ENCODE measurements at regions not wholly inside any gene's neighbourhood (a gene's known extent, or its start where the extent isn't known, plus 50 kb on each side); places are given as distances from the start of the nearest gene placed in this dataset.

DNA sequence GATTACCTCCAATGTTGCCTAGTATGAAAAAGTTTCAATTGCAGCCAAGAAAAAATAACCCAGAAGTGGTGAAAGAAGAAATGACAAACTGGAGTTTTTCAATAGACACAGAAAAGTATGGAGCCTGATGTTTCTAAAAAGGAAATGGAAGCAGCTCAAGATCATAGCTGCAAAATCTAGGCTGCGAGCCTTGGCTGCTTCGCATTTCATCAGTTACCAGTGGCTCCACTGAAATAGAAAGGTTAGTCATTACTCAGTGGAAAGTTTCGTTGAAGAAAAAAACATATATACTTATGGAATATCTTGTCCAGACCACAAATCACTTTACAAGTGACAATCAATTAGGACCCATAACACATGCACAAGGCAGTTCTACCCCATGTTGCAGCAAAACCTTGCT is 206.8 kb upstream of the SOX9 start:
- DNase-seq, result no peak

DNA sequence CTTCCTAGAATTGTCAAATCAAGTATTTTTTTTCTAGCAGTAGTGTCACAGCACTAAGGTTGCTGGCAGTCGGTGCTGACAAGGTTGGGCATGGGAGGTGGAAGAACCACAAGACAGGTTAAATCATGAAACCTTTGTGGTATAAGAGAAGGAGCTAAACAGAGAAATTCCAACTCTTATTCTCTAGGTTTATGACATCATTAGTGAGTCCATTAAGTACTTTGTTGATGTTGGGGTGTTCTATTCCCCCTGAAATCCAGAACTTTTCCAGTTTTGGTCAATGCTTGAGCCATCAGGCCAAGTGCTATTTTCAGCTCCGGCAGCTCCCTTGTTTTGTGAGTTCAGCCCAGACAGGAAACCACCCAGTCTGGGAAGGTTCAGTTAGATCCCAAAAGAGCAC is 206.0 kb upstream of the SOX9 start:
- no peak for DNase-seq

DNA sequence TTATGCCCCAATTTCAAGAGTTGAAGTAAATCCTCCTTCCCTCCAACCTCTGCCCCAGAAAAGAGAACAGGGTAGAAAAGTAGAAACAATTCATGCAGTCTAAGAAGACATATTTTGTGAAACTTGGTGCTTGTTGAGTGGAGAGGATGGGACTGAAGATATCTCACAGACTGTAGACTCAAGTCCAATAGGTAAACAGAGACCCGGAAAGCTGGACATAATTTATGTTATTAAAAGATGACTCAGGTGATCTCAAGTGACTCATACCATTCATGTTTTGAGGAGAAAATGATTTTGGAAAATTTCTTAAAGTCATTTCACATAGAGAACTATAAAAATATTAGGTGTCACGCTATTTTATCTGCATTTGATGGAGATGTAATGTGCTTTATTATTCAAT is 203.1 kb upstream of the SOX9 start:
- no peak for DNase-seq

DNA sequence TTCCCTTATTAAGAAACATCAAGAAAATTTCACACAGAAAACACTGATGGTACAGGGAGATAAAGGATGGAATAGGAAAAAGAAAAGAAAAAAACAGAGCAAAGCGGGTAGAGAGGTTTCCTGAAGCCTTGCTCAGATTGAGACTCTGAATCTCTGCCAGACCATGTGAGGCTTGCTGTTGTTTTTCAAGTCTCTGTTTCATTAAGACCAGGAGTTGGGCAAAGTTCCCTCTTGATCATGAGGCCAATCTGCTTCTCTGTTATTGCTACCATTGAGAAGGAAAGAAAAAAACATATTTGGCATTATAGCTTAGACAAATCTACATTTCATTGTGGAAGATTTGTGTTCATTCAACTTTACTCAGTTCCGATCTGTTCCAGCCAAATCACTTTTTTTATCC is 201.6 kb upstream of the SOX9 start:
- DNase-seq, result no peak

DNA sequence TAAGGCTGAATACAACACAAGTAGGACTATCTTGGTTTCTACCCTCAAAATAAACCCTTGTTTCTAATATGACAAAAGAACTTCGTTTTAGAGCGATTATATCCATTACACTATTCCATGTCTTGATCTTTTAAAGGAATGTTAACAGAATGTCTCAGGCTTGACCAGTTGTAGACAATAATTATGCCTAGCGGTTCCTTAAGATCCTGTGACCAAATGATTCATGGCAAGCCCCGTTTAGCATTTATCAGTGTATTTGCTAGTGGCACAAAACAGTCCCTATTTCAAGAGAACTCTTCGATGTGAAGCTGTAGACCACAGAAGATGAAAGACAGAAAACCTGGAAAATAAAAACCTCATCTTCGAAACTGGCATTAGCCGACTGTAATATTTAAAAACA is 200.9 kb upstream of the SOX9 start:
- no peak for DNase-seq

DNA sequence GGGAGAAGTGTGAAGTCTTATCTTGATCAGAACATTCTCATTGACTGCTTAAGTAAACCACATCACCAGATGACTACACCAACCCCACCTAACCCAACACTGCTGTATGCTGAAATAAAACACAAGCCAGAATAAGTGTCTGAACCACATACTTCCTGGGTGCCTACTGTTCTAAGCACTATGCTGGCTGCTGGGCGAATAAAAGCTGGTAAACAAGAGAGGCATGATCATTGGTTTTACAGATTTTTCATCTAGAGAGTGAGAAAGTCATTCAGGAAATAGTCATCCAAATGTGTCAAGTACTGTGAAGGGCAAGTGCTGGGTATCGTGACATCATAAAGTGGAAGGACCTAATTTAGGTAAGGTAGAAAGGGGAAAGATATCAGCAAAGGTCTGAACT is 199.0 kb upstream of the SOX9 start:
- peak; percentile 3 for DNase-seq

DNA sequence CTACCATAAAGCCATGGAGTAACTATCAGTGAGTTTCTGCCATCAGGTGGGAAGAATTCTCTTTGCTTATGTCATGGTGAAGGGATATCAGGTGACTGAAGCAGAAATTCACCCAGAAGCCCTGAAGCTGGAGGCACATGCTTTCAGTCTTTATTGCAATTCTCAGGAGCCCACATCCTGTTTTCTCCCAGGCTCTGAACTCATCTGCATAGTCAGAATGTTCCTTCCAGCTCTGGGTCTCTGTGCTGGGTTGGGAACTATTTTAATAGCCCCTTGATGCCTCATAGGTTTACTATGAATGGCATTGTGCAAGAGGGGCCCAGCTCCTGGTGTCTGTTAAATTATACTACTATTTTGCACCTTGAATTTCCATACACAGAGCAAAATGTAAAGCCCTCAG is 198.4 kb upstream of the SOX9 start:
- DNase-seq, result no peak

DNA sequence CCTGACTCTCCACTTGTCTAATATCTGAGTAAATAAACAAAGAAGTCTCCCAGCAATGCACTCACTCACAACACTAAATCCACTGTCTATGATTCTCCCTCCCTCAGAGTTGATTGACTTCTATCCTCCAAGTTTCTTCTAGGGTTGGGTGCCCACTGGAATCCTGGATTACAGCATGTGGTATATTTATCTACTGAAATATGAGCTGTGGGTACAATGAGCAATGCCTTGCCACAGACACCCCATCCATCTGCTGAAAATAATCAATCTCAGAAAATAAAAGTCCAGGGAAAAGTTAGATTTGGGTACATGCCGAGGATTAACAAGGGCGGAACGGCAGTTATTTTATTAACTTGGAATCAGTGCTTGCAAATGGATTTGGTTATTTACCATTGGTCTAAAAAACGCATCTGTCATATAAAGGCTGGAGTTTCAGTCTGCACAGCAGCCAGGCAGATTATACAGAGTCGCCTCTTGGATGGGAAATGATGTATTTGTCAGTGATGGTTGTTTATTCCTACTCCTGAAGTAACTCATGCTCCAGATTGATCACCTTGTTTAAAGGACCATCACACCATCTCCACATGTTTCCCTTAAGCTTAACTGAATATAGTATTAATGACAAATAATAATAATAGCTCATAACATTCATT is 193.9 kb upstream of the SOX9 start:
- no peak for DNase-seq

DNA sequence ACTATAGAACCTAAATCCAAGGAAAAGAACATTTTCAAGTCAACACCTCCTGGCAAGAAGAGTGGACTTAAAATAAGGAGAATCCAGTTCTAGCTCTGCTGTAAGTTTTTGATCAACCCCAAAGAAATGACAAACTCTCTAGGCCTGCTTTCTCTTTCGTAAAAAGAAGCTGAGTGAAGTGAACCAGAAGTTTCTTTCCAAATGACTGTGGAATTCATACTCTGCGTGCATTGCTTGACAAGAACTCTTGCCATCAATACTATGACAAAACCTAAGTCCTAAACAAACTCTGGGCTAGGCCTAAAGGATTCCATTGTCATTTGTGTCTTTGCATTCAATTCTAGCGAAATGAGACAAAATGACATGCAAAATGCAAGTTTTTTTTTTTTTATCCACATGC is 187.5 kb upstream of the SOX9 start:
- no peak for DNase-seq

DNA sequence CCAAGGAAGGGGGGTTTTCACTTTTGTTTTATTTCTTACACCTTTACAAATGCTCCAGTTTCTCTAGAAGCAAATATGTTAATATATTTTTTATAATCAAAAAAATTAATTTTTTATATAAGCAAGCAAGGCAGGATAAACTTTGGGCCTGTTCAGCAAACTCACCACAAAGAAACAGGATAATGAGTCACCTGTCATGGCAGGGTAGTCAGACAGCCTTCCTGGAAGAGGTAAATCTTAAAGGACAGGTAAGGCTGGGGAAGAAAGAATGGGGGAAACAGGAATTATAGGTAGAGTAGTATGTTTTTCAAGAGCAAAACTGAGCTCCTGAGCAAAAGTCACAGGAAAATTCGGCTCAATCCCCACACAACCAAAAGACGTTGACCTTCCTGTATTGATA is 186.3 kb upstream of the SOX9 start:
- DNase-seq, result no peak

GRCh38 chr17:71935341-71935740 is 185.5 kb upstream of the SOX9 start:
- no peak for DNase-seq

DNA sequence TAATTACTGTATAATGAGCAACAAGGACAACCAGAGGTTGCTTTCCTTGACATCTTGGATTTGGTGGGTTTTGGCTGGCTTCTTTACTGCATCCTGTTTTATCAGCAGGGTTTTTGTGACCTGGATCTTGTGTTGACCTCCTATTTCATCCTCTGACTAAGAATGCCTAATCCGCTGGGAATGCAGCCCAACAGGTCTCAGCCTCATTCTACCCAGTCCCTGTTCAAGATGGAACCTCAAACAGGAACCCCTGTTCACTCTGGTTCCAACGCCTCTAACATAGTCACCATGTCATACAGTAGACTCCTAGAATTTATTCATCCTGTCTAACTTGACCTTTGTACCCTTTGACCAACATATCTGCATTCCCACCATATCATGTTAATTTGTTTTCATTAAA is 183.8 kb upstream of the SOX9 start:
- DNase-seq, result no peak

DNA sequence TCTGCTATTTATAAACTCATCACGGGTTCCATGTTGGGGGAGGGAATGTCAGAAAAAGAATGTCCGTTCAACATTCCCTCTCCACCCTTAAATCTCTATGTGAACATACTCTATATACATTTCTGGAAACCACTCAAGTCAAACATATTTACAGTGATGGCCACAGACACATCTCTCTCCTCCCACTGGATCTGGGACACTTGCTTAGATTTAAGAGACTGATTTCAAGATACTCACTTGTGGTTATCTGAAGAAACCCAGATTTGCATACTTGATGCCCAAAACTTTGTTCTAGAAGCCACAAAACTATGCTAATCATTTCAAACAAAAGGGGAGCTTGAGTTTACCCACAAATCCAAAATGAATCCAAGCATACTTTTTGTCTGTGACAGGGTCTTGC is 182.9 kb upstream of the SOX9 start:
- no peak for DNase-seq

- DNase-seq, result no peak
Observed at GRCh38 chr17:71938340-71939010, 182.3 kb upstream of the SOX9 start.

GRCh38 chr17:71941920-71942319 is 178.9 kb upstream of the SOX9 start:
- DNase-seq, result no peak

- DNase-seq, result no peak
Observed at GRCh38 chr17:71942626-71943025, 178.2 kb upstream of the SOX9 start.

DNA sequence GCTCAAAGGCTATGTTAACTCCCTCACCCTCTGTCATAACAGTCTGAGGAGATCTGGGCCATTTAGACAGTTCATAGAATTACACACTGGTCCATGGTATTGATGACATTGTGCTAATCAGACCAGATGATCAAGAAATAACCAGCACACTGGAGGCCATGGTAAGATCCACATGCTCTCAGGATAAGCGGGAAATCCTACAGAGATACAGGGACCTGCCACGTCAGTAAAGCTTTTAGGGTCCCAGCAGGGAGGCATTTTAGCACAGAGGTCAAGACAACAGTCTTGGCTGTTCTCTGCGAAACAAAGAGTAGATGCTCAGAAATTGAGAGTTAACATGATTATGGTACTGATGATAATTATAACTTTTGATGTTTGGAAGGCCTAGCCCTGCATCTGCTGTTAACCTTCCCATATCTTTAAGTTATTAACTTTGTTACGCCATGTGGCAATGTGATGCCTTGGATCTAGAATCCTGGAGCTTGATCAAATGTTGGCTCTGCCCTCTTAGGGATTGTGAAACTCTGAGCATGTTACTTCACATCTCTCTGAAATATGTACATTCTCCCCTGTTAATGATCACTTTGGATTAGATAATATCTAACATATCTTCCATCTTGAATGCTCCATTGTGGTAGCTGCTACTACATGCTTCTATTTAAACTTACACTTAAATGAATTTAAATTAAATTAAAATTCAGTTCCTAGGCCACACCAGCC is 172.0 kb upstream of the SOX9 start:
- no peak for DNase-seq

DNA sequence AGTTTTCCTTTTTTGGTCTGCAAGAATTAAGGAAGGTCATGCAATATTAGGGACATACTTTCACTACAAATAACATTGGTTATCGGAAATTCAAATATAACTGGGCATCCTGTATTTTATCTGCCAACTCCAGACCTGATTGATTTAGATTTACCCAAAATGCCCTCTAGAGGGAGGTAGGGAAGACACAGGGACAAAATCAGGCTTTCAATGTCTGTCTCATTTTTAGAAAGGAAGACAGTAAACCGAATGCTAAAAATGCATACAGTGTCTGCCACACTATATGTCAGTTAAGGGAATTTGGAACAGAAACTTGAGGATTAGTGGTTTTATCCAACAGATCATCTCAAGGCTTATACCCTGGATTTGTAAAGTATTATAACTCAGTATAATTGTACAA is 161.7 kb upstream of the SOX9 start:
- DNase-seq, result no peak

DNA sequence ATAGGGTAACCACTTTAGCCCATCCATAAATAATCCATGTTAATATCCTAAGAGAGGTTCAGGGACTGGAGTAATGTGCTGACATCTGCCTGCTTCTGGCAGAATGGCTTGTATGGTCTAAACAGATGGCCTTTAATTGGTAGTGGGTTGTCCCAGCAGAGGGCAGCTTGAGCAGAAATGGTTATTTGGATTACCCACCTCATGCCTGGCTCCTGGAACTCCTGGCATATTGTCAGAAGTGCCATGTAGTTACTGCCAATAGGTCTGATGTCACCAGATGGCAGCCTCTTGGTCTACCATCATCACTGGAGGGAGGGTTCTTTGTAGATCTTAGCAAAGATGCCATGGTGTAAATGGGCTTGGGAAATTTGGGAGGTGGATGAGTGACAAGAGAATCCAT is 157.5 kb upstream of the SOX9 start:
- DNase-seq, result no peak

DNA sequence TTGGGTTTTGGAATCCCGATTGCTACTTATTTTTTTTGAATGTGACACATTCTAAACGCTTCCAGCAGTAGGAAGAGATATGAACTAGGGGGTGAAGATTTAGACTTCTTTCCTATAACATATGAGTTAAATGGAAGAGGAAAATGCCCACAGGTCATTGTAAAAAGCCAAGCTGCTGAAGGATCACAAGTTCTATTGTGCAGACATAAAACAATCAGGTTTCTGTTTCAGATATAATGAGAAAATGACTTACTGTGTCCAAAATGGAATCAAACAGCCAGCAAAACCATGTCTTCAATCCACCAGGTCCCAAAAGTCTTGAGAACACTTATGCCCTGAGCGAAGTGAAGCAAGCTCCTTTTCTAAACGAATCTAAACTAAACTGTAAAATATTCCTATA is 157.0 kb upstream of the SOX9 start:
- no peak for DNase-seq

GRCh38 chr17:71964559-71964958 is 156.3 kb upstream of the SOX9 start:
- DNase-seq, result no peak

- no peak for DNase-seq
Observed at GRCh38 chr17:71966055-71966454, 154.8 kb upstream of the SOX9 start.

DNA sequence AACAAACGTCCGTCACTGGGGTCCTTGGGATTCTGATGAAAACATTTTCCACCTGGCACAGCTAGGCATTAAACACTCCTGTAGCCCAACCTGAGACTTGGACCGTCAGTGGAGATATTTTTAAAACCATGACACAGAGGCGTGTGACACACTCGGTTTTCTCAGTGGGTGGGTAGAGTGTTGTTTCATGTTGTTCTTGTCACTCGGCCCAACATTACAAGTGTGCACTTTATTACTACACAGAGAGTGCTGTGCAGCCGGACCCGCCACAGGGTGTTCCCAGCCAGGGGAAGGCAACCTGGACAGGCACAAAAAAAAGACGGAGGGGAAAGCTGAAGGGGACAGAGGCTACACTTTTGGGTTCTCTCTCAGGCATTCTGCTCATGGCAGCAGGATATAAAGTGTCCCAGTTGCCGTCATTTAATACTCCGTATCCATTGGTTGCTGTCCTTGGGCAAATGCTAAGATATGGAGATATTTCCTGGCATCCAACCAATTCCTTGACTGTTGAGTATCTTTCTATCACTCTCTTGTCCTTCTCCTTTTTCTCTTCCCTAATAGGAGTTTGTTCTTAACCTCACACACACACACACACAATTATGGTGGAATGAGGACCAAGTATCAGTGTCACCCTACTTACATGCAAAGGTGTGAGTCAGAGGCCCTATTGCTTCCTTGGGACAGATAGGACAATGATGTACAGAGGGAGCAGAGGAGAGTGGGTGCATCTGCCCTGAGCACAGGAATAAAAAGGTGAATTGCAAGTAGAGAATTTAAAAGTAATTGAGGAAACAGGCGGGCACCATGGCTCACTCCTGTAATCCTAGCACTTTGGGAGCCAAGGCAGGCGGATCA is 154.1 kb upstream of the SOX9 start:
- no peak for DNase-seq

GRCh38 chr17:71969500-71969899 is 151.3 kb upstream of the SOX9 start:
- DNase-seq, result no peak
